ENCODE measurements at regions not wholly inside any gene's neighbourhood (a gene's known extent, or its start where the extent isn't known, plus 50 kb on each side); places are given as distances from the start of the nearest gene placed in this dataset.

DNA sequence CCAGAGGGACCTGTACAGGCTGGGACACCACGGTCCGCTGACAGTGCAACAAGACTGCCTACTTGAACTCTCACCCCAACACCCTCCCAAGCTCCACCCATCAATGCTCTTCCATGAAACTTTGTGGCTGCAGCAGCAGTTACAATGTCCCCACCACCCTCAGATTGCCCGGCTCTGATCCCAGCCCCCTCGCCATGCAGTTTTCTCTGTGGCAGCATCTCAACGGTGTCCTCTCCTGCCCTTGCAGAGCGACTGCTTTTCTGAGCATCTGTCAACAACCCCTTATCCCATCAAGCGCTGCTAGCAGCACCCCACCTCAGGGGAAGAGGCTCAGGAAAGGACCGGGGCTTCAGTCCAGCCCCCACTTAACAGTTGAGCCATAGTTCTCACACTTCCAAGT lies 137.1 kb upstream of the NDUFV2 start:
- no peak for DNase-seq (ENCODE audit: low read depth in 1 of 2, low spot score in 1 of 2)

DNA sequence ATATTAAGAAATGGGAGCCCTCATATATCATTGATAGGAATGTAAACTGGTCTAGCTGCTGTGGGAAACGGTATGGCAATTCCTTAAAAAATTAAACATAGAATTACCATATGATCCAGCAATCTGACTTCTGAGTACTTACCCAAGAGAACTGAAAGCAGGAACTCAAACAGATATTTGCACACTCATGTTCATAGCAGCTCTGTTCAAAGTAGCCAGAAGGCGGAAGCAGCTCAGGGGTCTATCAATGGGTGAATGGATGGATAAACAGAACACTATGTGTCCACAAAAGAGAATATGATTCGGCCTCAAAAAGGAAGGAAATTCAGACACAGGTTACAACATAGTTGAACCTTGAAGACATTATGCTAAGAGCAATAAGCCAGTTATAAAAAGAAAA lies 135.7 kb upstream of the NDUFV2 start:
- no peak for DNase-seq (ENCODE audit: low read depth in 1 of 2, low spot score in 1 of 2)

DNA sequence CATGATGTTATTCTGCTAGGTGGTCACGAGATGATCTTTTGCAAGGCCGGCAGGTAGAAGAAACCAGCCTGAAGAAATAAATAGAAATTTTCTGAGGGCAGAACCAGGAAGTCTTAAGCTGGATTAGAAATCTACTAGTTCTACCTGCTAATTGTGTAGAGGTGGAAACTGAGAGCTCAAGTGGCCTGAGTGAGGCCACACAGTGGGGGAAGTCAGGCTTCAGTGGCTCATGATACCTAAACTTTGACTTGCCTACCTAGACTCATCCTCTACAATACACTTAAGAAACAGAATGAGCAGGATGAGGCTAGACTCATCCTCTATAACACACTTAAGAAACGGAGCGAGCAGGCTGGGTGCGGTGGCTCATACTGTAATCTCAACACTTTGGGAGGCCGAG lies 134.9 kb upstream of the NDUFV2 start:
- no peak for DNase-seq (ENCODE audit: low read depth in 1 of 2, low spot score in 1 of 2)

DNA sequence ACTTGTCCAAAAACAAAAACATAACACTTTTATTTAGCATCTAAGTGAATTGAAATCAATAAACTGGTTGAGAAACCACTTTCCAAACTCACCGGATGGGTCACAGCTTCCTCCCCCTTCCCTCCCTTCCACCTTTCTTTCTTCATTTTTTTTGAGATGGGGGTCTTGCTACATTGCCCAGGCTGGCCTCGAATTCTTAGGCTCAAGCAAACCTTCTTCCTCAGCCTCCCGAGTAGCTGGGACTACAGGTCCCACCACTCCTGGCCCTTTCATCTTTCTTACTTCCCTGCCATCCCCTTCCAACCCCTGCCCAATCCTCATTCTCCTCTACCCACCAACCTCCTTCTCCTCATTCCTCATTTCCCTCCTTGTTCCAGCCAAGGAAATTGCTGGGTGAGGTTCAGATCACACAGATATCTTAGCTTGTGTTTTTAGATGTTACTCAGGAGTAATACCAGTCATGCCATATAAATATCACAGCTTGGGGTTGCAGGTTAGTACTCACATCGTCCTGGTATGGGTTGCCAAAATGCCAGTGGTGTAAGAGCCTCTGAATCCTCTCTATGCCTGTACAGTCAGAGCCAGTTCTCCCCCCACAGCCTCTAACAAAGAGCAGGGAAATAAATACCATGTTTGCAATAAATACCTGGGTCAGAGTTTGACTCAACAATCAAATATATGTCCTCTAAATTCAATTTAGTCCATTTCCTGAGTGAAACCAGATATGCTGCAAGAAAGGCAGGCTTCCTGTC lies 132.7 kb upstream of the NDUFV2 start:
- no peak for DNase-seq (ENCODE audit: low read depth in 1 of 2, low spot score in 1 of 2)

DNA sequence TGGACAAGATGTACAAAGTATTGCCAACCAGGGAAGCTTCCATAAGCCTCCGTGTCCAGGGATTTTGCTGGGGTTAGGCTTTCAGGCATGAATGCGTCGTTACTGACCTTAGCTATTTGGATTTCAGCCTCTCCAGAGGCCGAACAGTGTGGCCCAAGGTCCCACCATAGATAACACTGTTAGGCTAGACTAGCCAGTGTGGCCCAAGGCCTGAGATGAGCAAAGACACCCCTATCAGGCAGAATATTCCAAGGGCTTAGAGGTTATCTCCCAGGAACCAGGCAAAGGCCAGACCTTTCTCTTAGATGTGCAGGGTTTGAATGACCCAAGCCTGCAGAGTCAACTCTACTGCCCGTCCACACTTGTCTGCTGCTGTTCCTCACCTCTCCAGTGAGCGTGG lies 131.7 kb upstream of the NDUFV2 start:
- no peak for DNase-seq (ENCODE audit: low read depth in 1 of 2, low spot score in 1 of 2)

DNA sequence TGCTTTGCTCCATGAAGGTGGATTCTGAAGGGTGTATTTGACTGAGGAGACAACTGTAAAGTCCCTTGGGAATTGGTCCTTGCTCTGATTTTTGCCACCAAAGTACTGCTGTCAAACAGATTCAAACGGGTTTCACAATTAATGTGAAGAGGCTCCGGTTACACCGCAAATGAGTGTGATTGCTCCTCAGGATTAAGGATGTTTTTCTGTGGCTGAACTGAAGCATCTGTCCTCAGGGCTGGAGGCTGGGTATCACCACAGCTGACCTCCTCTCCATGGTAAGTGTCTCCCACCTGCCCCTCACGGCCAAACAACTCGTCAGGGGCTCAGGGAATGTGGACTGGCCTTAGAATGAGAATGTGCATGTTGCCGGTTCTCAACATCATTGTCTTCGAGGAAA lies 130.4 kb upstream of the NDUFV2 start:
- DNase-seq (ENCODE audit: low read depth in 1 of 2, low spot score in 1 of 2), result no peak

- DNase-seq (ENCODE audit: low read depth in 1 of 2, low spot score in 1 of 2), result no peak
Observed at GRCh38 chr18:8974279-8974678, 128.2 kb upstream of the NDUFV2 start.

GRCh38 chr18:8974696-8975095 lies 127.8 kb upstream of the NDUFV2 start:
- DNase-seq (ENCODE audit: low read depth in 1 of 2, low spot score in 1 of 2), result no peak

DNA sequence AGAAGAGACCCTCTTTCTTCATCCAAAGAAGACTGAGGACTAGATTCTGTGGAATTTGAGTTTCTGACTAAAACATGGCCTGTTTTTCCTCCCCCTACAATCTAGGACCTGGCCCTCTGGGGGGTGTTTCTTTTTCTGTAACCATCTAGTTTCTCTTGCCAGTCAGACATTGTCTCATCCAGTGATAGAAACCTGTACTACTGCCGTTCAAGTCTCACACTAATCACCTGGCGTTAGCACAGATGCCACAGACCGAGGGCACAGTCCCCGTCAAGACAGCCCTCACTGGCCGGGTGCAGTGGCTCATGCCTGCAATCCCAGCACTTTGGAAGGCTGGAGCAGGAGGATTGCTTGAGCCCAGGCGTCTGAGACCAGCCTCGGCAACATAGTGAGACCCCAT lies 126.9 kb upstream of the NDUFV2 start:
- no peak for DNase-seq (ENCODE audit: low read depth in 1 of 2, low spot score in 1 of 2)

DNA sequence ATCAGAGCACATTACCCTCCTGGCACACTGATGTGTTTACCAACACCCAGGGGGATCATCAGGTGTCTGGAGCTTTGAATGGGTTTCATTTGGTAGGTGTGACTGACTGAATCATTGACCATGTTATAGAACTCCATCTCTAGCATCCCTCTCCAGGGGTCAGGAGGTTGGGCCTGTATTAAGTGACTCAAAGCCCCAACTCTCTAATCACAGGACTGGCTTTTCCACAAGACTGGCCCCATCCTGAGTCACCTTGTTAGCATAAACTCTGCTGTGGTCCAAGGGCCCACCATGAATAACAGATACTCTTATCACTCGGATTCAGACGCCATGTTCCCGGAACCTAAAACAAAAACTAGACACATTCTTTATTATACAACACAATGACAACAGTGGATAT lies 125.9 kb upstream of the NDUFV2 start:
- no peak for DNase-seq (ENCODE audit: low read depth in 1 of 2, low spot score in 1 of 2)

GRCh38 chr18:8977166-8977565 lies 125.3 kb upstream of the NDUFV2 start:
- DNase-seq (ENCODE audit: low read depth in 1 of 2, low spot score in 1 of 2), result no peak

DNA sequence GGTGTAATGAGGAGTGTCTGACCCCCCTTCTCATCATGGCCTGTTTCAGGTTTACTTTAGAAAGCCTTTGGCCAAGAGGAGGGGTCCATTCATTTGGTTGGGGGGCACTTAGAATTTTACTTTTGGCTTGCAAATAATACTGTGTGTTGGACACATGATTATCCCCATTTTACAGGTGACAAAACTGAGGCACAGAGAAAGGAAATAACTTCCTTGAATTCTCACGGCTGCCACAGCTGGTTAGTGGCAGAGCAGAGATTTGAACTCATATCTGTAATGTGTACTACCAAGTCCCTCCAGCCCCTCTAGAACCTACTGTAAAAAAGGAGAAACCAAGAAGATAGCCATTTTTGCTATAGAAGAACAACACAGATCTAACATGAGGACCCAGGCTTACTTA lies 124.8 kb upstream of the NDUFV2 start:
- DNase-seq (ENCODE audit: low read depth in 1 of 2, low spot score in 1 of 2), result no peak

GRCh38 chr18:8978394-8978793 lies 124.1 kb upstream of the NDUFV2 start:
- DNase-seq (ENCODE audit: low read depth in 1 of 2, low spot score in 1 of 2), result no peak

DNA sequence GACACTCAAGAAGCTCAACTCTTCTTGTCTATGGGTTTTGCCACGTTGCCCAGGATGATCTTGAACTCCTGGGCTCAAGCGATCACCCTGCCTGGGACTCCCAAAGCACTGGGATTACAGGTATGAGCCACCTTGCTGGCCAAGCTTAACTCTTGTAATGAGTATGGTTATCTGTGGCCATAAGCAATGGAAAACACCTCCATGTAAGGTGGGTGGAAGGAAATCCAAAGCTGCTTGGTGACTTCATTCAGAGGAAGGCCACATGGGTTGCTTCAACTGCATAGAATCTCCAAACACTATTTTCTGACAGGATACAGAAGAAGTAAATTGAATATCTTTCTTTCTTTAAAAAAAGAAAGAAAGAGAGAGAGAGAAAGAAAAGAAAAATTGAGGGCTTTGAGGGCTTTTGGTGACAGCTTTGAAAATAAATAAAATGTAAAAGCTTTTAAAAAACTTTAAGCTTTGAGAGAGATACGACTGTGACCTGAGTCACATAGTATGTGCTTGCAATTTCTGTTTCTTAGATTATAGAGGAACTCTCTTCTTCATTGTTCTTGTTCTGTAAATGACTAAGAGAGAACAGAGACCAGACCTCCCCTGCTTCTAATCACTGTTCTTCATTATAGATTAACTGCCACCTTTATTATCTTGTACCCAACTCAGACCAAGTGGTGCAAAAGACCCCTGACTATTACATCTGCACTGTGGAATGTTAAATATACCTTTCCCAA lies 123.1 kb upstream of the NDUFV2 start:
- DNase-seq (ENCODE audit: low read depth in 1 of 2, low spot score in 1 of 2), result no peak

- no peak for DNase-seq (ENCODE audit: low read depth in 1 of 2, low spot score in 1 of 2)
Observed at GRCh38 chr18:8980496-8980895, 122.0 kb upstream of the NDUFV2 start.

DNA sequence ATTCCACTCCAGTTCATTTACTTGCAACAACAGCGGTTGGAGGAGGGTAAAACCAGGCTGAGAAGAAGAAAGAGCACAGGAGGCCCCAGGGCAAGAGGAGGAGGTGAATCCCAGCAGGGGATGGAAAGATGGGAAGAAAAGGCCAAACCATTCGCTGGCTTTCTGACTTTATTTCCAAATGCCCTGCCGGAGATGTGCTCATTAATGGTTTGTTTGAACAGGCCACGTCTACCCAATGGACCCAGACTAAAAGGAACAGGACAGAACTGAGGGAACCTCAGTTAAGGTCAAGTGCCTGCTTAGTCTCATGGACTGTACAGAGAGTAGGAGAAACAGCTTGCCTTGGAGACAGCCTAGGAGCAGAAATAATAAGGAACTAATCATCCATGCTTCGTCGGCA lies 121.6 kb upstream of the NDUFV2 start:
- no peak for DNase-seq (ENCODE audit: low read depth in 1 of 2, low spot score in 1 of 2)

DNA sequence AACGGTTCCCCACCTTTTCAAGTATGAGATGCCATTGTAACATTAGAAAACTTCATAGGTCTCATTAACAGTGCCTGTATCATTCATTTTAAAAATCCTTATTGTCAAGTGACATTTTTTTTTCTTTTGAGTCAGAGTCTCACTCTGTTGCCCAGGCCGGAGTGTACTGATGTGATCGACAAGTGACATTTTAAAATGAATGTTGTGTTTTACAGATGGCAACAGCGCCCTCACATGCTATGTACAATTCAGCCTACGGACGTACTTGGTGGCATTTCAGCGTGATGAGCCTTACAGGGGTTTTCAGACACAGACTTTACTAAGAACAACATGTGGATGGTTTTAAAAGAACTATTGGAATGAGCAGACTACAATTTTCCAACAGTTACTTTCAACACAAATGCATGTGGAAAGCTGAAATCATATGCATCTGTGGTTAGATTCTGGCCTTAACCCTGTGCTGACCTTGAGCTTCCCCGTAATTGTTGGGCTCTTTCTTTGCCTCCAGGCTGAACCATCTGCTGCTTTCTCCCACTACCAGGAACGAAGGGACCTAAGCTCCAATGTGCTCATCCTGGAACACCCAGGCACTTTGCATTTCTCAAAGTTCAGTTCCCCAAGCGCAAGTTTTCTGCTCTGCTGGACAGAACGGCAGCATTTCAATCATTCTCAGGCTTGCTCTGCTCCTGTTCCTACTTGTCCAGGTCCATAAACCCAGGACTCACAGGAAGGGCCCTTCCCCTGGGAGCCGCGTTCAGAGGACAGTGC lies 119.9 kb upstream of the NDUFV2 start:
- no peak for DNase-seq (ENCODE audit: low read depth in 1 of 2, low spot score in 1 of 2)

DNA sequence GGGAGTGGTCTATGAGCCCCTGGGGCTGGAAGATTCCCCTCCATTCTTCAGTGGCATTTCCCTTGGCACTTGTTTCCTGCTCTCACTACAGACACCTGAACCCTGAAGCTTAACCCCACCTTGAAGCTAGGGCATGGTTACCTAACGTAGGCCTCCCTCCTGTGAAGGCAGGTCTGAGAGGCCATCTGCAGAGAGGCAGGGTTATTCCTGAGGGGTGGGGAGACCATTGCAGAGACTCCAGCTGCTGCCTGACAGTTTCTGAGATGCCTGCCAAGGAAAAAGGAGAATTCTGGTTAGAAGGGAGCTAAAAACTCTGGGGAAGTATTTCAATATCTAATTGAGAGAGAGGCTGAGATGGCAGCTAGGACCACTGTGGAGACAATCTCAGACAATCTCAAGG lies 119.3 kb upstream of the NDUFV2 start:
- no peak for DNase-seq (ENCODE audit: low read depth in 1 of 2, low spot score in 1 of 2)

DNA sequence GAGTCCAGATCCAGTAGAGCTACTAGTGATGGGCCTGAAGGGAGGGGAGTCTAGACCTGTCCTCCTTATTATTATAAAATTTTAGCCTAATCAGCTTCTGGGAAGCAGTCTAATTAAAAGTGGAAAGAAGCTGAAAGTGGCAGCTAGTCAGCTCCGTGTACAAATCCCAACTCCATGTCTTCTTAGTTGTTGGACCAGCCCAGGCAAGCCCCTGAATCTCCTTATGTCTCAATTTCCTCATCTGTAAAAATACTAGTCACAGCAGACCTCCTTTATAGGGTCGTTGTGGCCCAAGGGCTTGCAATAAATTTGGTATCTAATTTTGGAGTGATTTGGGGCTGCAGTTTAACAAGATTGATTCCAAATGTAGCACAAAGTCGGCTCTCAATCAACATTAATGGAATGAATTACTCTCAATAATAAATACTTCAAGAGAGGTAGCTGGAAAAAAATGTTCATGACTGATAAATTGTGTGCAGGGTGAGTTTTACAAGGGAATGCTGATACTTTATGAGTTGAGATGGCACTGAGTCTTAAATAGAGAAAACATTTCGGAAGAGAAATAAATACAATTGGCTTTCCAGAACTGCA lies 118.3 kb upstream of the NDUFV2 start:
- no peak for DNase-seq (ENCODE audit: low read depth in 1 of 2, low spot score in 1 of 2)

GRCh38 chr18:8987241-8987640 lies 115.3 kb upstream of the NDUFV2 start:
- DNase-seq (ENCODE audit: low read depth in 1 of 2, low spot score in 1 of 2), result no peak

GRCh38 chr18:8988260-8988871 lies 114.1 kb upstream of the NDUFV2 start:
- peak; percentile 14 to 15 for DNase-seq (ENCODE audit: low read depth in 1 of 2, low spot score in 1 of 2)

Data from activated T-helper 1 cell treated with anti-CD3 and anti-CD28 coated beads, Interleukin-2, amount 50 U/mL, for 16 hours (primary cell).